Mesothelial cell of epicardium (in vitro differentiated cells): ENCODE measurements at regions not wholly inside any gene's neighbourhood (a gene's known extent, or its start where the extent isn't known, plus 50 kb on each side); places are given as distances from the start of the nearest gene placed in this dataset.

Experiments
- DNase-seq, 2 experiments: peaks; one replicate each; pipeline ENCODE4 v3.0.0; 2021; ENCODE audit warnings: low spot score in 2 of 2; ENCODE audit not compliant: unreplicated experiment in 2 of 2
- H3K27ac Mint-ChIP-seq: 2 replicates; pipeline ENCODE4 v1.8.0; 2021; ENCODE audit warnings: mixed read lengths
- H3K27me3 Mint-ChIP-seq: 2 replicates; pipeline ENCODE4 v1.8.0; 2021; ENCODE audit warnings: low read depth, mixed read lengths
- H3K36me3 Mint-ChIP-seq: 2 replicates; pipeline ENCODE4 v1.8.0; 2021; ENCODE audit warnings: mixed read lengths
- H3K4me1 Mint-ChIP-seq: 2 replicates; pipeline ENCODE4 v1.8.0; 2021; ENCODE audit warnings: mixed read lengths
- H3K4me3 Mint-ChIP-seq: 2 replicates; pipeline ENCODE4 v1.8.0; 2021; ENCODE audit warnings: mild to moderate bottlenecking, moderate library complexity, mixed read lengths
- H3K9me3 Mint-ChIP-seq: 2 replicates; pipeline ENCODE4 v1.8.0; 2021; ENCODE audit warnings: mixed read lengths
- TF ChIP-seq, protein P1 (sequence below): fragments of 200-600 bp; sonication (generic); IDR thresholded peaks from one replicate; pipeline ENCODE4 v1.5.0; 2021; ENCODE audit warnings: antibody characterized with exemption; ENCODE audit not compliant: unreplicated experiment

DNA sequence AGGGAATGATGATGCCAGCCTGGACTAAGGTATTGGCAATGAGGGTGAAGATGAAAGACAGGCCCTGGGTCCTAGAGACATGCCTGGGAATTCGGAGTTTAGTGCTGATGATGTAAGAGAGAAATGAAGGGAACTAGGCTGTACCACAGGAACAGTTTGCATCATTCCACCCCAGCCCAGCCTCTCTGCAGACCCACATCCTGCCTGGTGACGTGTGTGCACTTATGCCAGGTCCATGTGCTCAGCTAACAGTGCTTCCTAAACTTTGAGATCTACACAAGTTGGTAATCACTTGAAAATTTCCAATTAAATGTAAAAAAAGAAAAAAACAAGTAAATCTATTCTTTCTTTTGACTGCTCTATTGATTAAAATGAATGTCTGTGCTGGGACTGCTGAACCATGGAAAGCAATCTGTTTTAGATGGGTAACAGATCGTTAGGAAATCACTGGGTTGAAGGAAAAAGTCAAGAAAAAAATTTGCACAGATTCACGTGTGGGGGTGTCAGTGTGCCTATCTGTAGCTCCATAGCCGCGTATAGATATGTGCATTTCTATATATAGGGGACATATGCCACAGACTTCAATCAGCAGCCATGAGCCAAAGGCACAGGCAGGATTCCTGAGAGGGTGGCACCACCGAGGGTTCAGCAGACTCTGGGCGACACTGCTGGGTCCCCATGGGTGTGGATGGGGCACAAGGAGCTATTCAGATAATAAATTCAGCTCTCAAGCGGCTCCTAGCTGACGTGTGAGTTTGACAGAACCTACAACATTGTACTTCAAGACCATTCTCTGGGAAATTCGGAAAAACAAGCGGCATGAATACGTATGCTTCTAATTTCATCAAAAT lies 131.1 kb upstream of the OPCML start:
- Mint-ChIP-seq H3K4me1 (no peaks in the 10 kb centered on the region), H3K9me3 (no peaks in the 10 kb centered on the region), H3K27ac (no peak overlapping the region), H3K36me3 (no peaks in the 10 kb centered on the region), H3K27me3 (peaks cover 33% of the 10 kb centered on the region), H3K4me3 (no peak overlapping the region)
- TF ChIP-seq, protein P1, sequence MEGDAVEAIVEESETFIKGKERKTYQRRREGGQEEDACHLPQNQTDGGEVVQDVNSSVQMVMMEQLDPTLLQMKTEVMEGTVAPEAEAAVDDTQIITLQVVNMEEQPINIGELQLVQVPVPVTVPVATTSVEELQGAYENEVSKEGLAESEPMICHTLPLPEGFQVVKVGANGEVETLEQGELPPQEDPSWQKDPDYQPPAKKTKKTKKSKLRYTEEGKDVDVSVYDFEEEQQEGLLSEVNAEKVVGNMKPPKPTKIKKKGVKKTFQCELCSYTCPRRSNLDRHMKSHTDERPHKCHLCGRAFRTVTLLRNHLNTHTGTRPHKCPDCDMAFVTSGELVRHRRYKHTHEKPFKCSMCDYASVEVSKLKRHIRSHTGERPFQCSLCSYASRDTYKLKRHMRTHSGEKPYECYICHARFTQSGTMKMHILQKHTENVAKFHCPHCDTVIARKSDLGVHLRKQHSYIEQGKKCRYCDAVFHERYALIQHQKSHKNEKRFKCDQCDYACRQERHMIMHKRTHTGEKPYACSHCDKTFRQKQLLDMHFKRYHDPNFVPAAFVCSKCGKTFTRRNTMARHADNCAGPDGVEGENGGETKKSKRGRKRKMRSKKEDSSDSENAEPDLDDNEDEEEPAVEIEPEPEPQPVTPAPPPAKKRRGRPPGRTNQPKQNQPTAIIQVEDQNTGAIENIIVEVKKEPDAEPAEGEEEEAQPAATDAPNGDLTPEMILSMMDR: no peak
- no peak for DNase-seq

DNA sequence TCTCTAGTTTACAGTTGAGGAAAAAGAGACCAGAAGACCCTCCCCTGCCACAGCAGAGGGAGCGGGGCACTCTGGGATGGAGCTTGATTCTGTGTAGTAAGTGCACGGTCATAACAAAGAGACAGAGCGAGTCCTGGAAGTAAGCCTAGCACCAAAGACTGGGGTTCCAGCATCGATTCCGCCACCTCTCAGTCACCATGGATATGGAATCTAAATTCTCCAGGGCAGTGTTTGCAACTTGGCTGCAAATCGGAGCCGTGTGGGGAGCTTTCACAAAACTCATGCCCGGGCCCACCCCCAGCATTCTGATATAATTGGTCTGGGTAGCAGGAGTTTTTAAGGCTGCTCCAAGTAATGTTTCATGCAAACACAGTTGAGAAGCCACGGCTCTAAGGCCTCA lies 129.5 kb upstream of the OPCML start:
- TF ChIP-seq, protein P1: no peak
- no peak overlapping the region for H3K27ac Mint-ChIP-seq
- peaks cover 5% of the 10 kb centered on the region for H3K9me3 Mint-ChIP-seq
- peaks cover 24% of the 10 kb centered on the region for H3K27me3 Mint-ChIP-seq
- H3K4me1 Mint-ChIP-seq: no peaks in the 10 kb centered on the region
- no peak overlapping the region for H3K4me3 Mint-ChIP-seq
- DNase-seq: no peak
- no peaks in the 10 kb centered on the region for H3K36me3 Mint-ChIP-seq

DNA sequence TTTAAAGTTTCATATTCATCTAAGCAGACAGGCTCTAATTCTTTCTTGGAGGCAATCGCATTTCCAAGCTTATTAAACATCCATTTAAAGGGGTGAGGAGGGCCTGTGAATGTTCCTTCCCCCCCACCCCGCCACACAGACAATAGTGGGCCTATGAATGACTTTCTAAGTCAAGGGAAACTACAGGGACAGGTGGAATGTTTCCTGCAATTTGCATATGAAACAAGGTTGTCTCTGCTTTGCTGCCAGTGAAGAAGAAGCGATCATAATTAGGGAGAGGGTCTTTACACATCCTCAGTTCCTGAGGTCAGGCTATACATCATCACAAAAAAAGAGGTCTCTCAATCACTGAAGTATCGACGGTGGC lies 127.9 kb upstream of the OPCML start:
- Mint-ChIP-seq H3K4me3 (no peak overlapping the region), H3K36me3 (no peaks in the 10 kb centered on the region), H3K4me1 (no peaks in the 10 kb centered on the region), H3K9me3 (peaks cover 7% of the 10 kb centered on the region), H3K27ac (no peak overlapping the region), H3K27me3 (peaks cover 26% of the 10 kb centered on the region)
- TF ChIP-seq, protein P1: no peak
- DNase-seq: no peak

DNA sequence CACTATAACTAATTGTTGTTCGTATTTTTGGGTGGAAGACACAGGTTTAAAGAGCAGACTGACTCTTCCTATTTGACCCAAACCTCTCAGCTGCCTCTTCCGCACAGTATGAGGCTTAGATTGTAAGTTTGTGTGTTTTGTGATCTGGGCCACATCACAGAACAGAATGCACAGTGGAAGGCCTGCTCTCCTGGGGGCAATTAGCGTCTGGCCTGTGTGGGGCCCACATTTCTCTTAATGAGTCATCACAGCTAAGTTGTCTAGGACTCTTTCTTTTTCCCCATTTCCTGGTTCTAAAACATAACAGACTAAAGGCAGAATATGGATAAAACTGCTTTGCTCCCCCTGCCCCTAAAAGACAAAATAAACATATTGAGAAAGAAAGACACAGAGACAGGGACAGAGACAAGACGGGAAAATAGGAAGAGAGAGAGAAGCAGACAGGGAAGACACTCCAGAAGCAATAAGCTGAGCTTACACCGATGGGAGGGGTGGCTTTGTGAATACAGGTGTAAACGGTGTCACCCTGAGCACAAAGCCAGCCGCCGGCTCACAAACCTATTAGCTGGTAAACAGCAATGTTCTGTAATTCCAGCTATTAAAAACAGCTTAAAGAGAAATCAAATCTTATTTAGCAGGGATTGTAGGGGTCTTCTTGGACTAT lies 127.4 kb upstream of the OPCML start:
- no peak overlapping the region for H3K4me3 Mint-ChIP-seq
- TF ChIP-seq, protein P1: no peak
- H3K36me3 Mint-ChIP-seq: no peaks in the 10 kb centered on the region
- no peaks in the 10 kb centered on the region for H3K4me1 Mint-ChIP-seq
- H3K27ac Mint-ChIP-seq: no peak overlapping the region
- peaks cover 32% of the 10 kb centered on the region for H3K27me3 Mint-ChIP-seq
- no peak for DNase-seq
- peaks cover 7% of the 10 kb centered on the region for H3K9me3 Mint-ChIP-seq

DNA sequence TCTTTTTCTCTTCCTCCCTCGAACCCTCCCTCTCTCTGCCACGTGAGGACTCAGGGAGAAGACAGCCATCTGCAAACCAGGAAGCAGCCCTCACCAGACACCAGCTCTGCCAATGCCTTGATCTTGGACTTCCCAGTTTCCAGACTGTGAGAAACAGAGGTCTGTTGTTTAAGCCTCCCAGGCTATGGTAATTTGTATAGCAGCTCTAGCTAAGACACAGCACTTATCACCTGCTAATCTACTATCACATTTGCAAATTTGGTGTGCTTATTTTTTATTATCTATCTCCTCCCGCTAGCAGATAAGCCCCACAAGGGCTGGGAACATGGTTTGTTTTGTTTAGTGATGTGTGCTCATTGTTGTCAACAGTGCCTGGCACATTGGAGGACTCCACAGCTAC lies 124.8 kb upstream of the OPCML start:
- no peak for DNase-seq
- Mint-ChIP-seq H3K4me1 (no peaks in the 10 kb centered on the region), H3K27ac (no peak overlapping the region), H3K4me3 (no peak overlapping the region), H3K27me3 (peaks cover 37% of the 10 kb centered on the region), H3K9me3 (peaks cover 7% of the 10 kb centered on the region), H3K36me3 (no peaks in the 10 kb centered on the region)
- TF ChIP-seq, protein P1: no peak
